Keratinocyte (primary cell): ENCODE measurements at regions not wholly inside any gene's neighbourhood (a gene's known extent, or its start where the extent isn't known, plus 50 kb on each side); places are given as distances from the start of the nearest gene placed in this dataset.

Experiments
- DNase-seq: peaks from one replicate; pipeline ENCODE4 v3.0.0-alpha.2; 2011; ENCODE audit warnings: low read depth, missing footprints, low spot score
- FAIRE-seq: peaks from 2 replicates; lab custom pipeline; 2011; peaks lifted over from hg19 to GRCh38; lab: Jason Lieb, UNC
- H2AFZ ChIP-seq: 2 replicates; pipeline ENCODE4 v1.6.0; 2012; ENCODE audit warnings: low read length, control low read depth, inconsistent platforms; ENCODE audit not compliant: control insufficient read depth
- H3K27ac ChIP-seq: 2 replicates; pipeline ENCODE4 v1.5.1; 2011; ENCODE audit warnings: low read length; ENCODE audit not compliant: control insufficient read depth, insufficient read depth
- H3K27me3 ChIP-seq: 3 replicates; pipeline ENCODE4 v1.6.0; 2011; ENCODE audit warnings: low read length; ENCODE audit not compliant: control insufficient read depth, insufficient read depth; ENCODE audit errors: extremely low read depth
- H3K36me3 ChIP-seq, 2 experiments: 2 replicates in 1 of 2; 3 replicates in 1 of 2; pipeline ENCODE4 v1.5.1; 2011; ENCODE audit warnings: low read length in 2 of 2, mild to moderate bottlenecking in 1 of 2; ENCODE audit not compliant: control insufficient read depth in 2 of 2, insufficient read depth in 2 of 2; ENCODE audit errors: extremely low read depth in 1 of 2
- H3K4me1 ChIP-seq: 3 replicates; pipeline ENCODE4 v1.5.1; 2011; ENCODE audit warnings: low read length; ENCODE audit not compliant: control insufficient read depth, insufficient read depth; ENCODE audit errors: extremely low read depth
- H3K4me2 ChIP-seq: 3 replicates; pipeline ENCODE4 v1.6.0; 2011; ENCODE audit warnings: low read depth, low read length; ENCODE audit not compliant: control insufficient read depth, insufficient read depth; ENCODE audit errors: extremely low read depth
- H3K4me3 ChIP-seq, 3 experiments: fragments of 200-600 bp in 1 of 3; sonication (generic) in 1 of 3; 2 replicates in 2 of 3; 3 replicates in 1 of 3; pipeline ENCODE4 v1.5.1; 2011 to 2016; ENCODE audit warnings: low read length in 3 of 3, mild to moderate bottlenecking in 3 of 3, control low read depth in 2 of 3, inconsistent platforms in 1 of 3, low read depth in 1 of 3, mixed read lengths in 1 of 3, mixed run types in 1 of 3, moderate library complexity in 1 of 3; ENCODE audit not compliant: control insufficient read depth in 2 of 3, insufficient read depth in 2 of 3; ENCODE audit errors: extremely low read depth in 1 of 3
- H3K79me2 ChIP-seq: 2 replicates; pipeline ENCODE4 v1.6.0; 2012; ENCODE audit warnings: low read length; ENCODE audit not compliant: control insufficient read depth, insufficient read depth
- H3K9ac ChIP-seq: 3 replicates; pipeline ENCODE4 v1.6.0; 2011; ENCODE audit warnings: low read length; ENCODE audit not compliant: control insufficient read depth, insufficient read depth; ENCODE audit errors: extremely low read depth
- H3K9me1 ChIP-seq: 3 replicates; pipeline ENCODE4 v1.6.0; 2011; ENCODE audit warnings: low read length; ENCODE audit not compliant: control insufficient read depth, insufficient read depth; ENCODE audit errors: extremely low read depth
- H3K9me3 ChIP-seq: 2 replicates; pipeline ENCODE4 v1.5.1; 2012; ENCODE audit warnings: low read depth, low read length; ENCODE audit not compliant: control insufficient read depth
- H4K20me1 ChIP-seq: 3 replicates; pipeline ENCODE4 v1.6.0; 2011; ENCODE audit warnings: low read length; ENCODE audit not compliant: control insufficient read depth, insufficient read depth; ENCODE audit errors: extremely low read depth
- CTCF ChIP-seq, 3 experiments: IDR thresholded peaks in 1 of 3; conservative IDR thresholded peaks in 1 of 3; optimal IDR thresholded peaks in 1 of 3; 2 replicates in 2 of 3; 3 replicates in 1 of 3; pipeline versions ENCODE3 to v1.5.1; 2011; ENCODE audit warnings: low read length in 3 of 3, mild to moderate bottlenecking in 3 of 3, moderate library complexity in 2 of 3, control low read depth in 1 of 3, inconsistent platforms in 1 of 3; ENCODE audit not compliant: insufficient read depth in 2 of 3; ENCODE audit errors: extremely low read depth in 1 of 3
- EZH2 ChIP-seq: IDR thresholded peaks from one replicate; pipeline ENCODE4 v1.6.1; 2012; ENCODE audit warnings: inconsistent platforms, mild to moderate bottlenecking, low read length, moderate library complexity
- dilution Hi-C: fragments of 300-500 bp; cut with MboI; formaldehyde crosslinking; loops from one replicate; pipeline ENCODE4 v1.7.0; 2020; ENCODE audit warnings: low sequenced_read_pairs; ENCODE audit not compliant: extremely low pct_ligation_motif_present

GRCh38 chr18:51623653-51624052, 426.2 kb upstream of the MEX3C start:
- no peaks in the 10 kb centered on the region for H3K36me3 ChIP-seq
- dilution Hi-C loops: no loop called here

GRCh38 chr18:51630706-51631105, 433.2 kb upstream of the MEX3C start:
- Histone ChIP-seq H4K20me1 (no peaks in the 10 kb centered on the region), H3K9me1 (no peaks in the 10 kb centered on the region), H3K27me3 (no peaks in the 10 kb centered on the region), H3K27ac (no peak overlapping the region), H3K79me2 (no peaks in the 10 kb centered on the region), H3K36me3 (no peaks in the 10 kb centered on the region), H3K4me1 (no peaks in the 10 kb centered on the region), H3K4me2 (no peak overlapping the region), H2AFZ (no peak overlapping the region), H3K4me3 (no peak overlapping the region), H3K9ac (no peak overlapping the region), H3K9me3 (no peaks in the 10 kb centered on the region)
- TF ChIP-seq CTCF (optimal IDR thresholded peaks at IDR 0.05 in 1 of 3, IDR thresholded peaks at IDR 0.05 in 1 of 3, conservative IDR thresholded peaks at IDR 0.05 in 1 of 3; ENCODE audit: extremely low read depth in 1 of 3, insufficient read depth in 2 of 3, low read length in 3 of 3) (no peak), EZH2 (no peak)
- DNase-seq (no peak), FAIRE-seq (no peak)
- dilution Hi-C loops: no loop called here

More at GRCh38 chr18:51623653-51624052, 426.2 kb upstream of the MEX3C start:
- Histone ChIP-seq H3K4me3 (no peak overlapping the region), H3K9me1 (no peaks in the 10 kb centered on the region), H3K9me3 (no peaks in the 10 kb centered on the region), H4K20me1 (no peaks in the 10 kb centered on the region), H3K27me3 (peaks cover 10% of the 10 kb centered on the region), H3K9ac (no peak overlapping the region), H2AFZ (no peak overlapping the region), H3K4me2 (no peak overlapping the region), H3K27ac (no peak overlapping the region), H3K79me2 (no peaks in the 10 kb centered on the region), H3K4me1 (no peaks in the 10 kb centered on the region)
- TF ChIP-seq CTCF (optimal IDR thresholded peaks at IDR 0.05 in 1 of 3, IDR thresholded peaks at IDR 0.05 in 1 of 3, conservative IDR thresholded peaks at IDR 0.05 in 1 of 3; ENCODE audit: extremely low read depth in 1 of 3, insufficient read depth in 2 of 3, low read length in 3 of 3) (no peak), EZH2 (no peak)
- FAIRE-seq: no peak
- DNase-seq: no peak
